WTC11 (cell line): ENCODE measurements at regions not wholly inside any gene's neighbourhood (a gene's known extent, or its start where the extent isn't known, plus 50 kb on each side); places are given as distances from the start of the nearest gene placed in this dataset.

Experiments used
- ATAC-seq: fragments of 200-7000 bp; cut with Tn5 transposase; 2 replicates; pipeline ENCODE4 v1.10.0; 2021; ENCODE audit warnings: mild to moderate bottlenecking, moderate library complexity
- CTCF ChIA-PET: fragments of 300-600 bp; sonication (Branson Sonifier 250); formaldehyde crosslinking; loops from one replicate; lab custom pipeline; 2021; ENCODE audit warnings: antibody characterized with exemption; lab: Charles Lee
- POLR2A ChIA-PET: fragments of 350-600 bp; sonication (Branson Sonifier 250); formaldehyde crosslinking; loops from one replicate; lab custom pipeline; 2021; ENCODE audit warnings: antibody characterized with exemption; lab: Charles Lee
- DNase-seq: peaks from one replicate; pipeline ENCODE4 v3.0.0; 2021; ENCODE audit warnings: low spot score
- H3K27ac Mint-ChIP-seq: 2 replicates; pipeline ENCODE4 v1.8.0; 2021; ENCODE audit warnings: mixed read lengths
- H3K27me3 Mint-ChIP-seq: 2 replicates; pipeline ENCODE4 v1.8.0; 2021; ENCODE audit warnings: low read depth, mild to moderate bottlenecking, moderate library complexity, mixed read lengths
- H3K36me3 Mint-ChIP-seq: 2 replicates; pipeline ENCODE4 v1.8.0; 2021; ENCODE audit warnings: mixed read lengths
- H3K4me1 Mint-ChIP-seq: 2 replicates; pipeline ENCODE4 v1.8.0; 2022; ENCODE audit warnings: mixed read lengths
- H3K4me3 Mint-ChIP-seq: 2 replicates; pipeline ENCODE4 v1.8.0; 2021; ENCODE audit warnings: mild to moderate bottlenecking, moderate library complexity, mixed read lengths
- H3K9me3 Mint-ChIP-seq: 2 replicates; pipeline ENCODE4 v1.8.0; 2021; ENCODE audit warnings: mixed read lengths
- CREB1 ChIP-seq: sonication (generic); formaldehyde crosslinking; IDR thresholded peaks from 2 replicates; pipeline ENCODE4 v1.8.0; 2023; ENCODE audit warnings: mild to moderate bottlenecking, missing genetic modification reagents
- CREM ChIP-seq: sonication (generic); formaldehyde crosslinking; IDR thresholded peaks from 2 replicates; pipeline ENCODE4 v1.8.1; 2022; ENCODE audit warnings: mild to moderate bottlenecking, missing genetic modification reagents, moderate library complexity
- EMX1 ChIP-seq: fragments of 250-450 bp; sonication (Bioruptor Pico); IDR thresholded peaks from 2 replicates; pipeline ENCODE4 v1.8.0; 2021; ENCODE audit warnings: mild to moderate bottlenecking
- JAZF1 ChIP-seq: fragments of 250-450 bp; sonication (Bioruptor Pico); IDR thresholded peaks from 2 replicates; pipeline ENCODE4 v1.9.0; 2021; ENCODE audit warnings: moderate library complexity, mild to moderate bottlenecking, inconsistent platforms
- KAT7 ChIP-seq: sonication (generic); formaldehyde crosslinking; IDR thresholded peaks from 2 replicates; pipeline ENCODE4 v1.8.1; 2023; ENCODE audit warnings: missing genetic modification reagents, mild to moderate bottlenecking, borderline replicate concordance
- MXD4 ChIP-seq: fragments of 250-450 bp; sonication (Bioruptor Pico); IDR thresholded peaks from 2 replicates; pipeline ENCODE4 v1.8.0; 2021; ENCODE audit warnings: mild to moderate bottlenecking, moderate library complexity, borderline replicate concordance
- NFATC4 ChIP-seq: fragments of 250-450 bp; sonication (Bioruptor Pico); IDR thresholded peaks from 2 replicates; pipeline ENCODE4 v1.9.0; 2021; ENCODE audit warnings: mild to moderate bottlenecking
- NFE2L1 ChIP-seq: sonication (generic); formaldehyde crosslinking; IDR thresholded peaks from 2 replicates; pipeline ENCODE4 v1.8.1; 2023; ENCODE audit warnings: missing genetic modification reagents
- NR3C1 ChIP-seq: sonication (generic); formaldehyde crosslinking; conservative IDR thresholded peaks from 2 replicates; pipeline ENCODE4 v1.8.1; 2023; ENCODE audit warnings: low read depth, mild to moderate bottlenecking, missing genetic modification reagents
- PRDM15 ChIP-seq: sonication (generic); formaldehyde crosslinking; IDR thresholded peaks from 2 replicates; pipeline ENCODE4 v1.8.0; 2022; ENCODE audit warnings: missing genetic modification reagents
- PRRX2 ChIP-seq: fragments of 250-450 bp; sonication (Bioruptor Pico); IDR thresholded peaks from 2 replicates; pipeline ENCODE4 v1.8.0; 2021; ENCODE audit warnings: mild to moderate bottlenecking
- RELA ChIP-seq: sonication (generic); formaldehyde crosslinking; IDR thresholded peaks from 2 replicates; pipeline ENCODE4 v1.8.1; 2022; ENCODE audit warnings: missing genetic modification reagents, mild to moderate bottlenecking, borderline replicate concordance
- SMAD4 ChIP-seq: sonication (generic); formaldehyde crosslinking; IDR thresholded peaks from 2 replicates; pipeline ENCODE4 v1.8.0; 2022; ENCODE audit warnings: mild to moderate bottlenecking, missing genetic modification reagents
- SOX15 ChIP-seq: fragments of 250-450 bp; sonication (Bioruptor Pico); IDR thresholded peaks from 2 replicates; pipeline ENCODE4 v1.9.0; 2021; ENCODE audit warnings: mild to moderate bottlenecking
- TCF7 ChIP-seq: sonication (generic); formaldehyde crosslinking; IDR thresholded peaks from 2 replicates; pipeline ENCODE4 v1.8.0; 2022; ENCODE audit warnings: mild to moderate bottlenecking, low read depth, missing genetic modification reagents, moderate library complexity
- ZNF396 ChIP-seq: fragments of 250-450 bp; sonication (Bioruptor Pico); IDR thresholded peaks from 2 replicates; pipeline ENCODE4 v1.8.0; 2021; ENCODE audit warnings: mild to moderate bottlenecking, moderate library complexity, borderline replicate concordance
- ZNF512 ChIP-seq: sonication (generic); formaldehyde crosslinking; IDR thresholded peaks from 2 replicates; pipeline ENCODE4 v1.8.1; 2022; ENCODE audit warnings: missing genetic modification reagents, borderline replicate concordance
- TF ChIP-seq, protein P1 (sequence below): fragments of 250-450 bp; sonication (Bioruptor Pico); IDR thresholded peaks from 2 replicates; pipeline ENCODE4 v1.9.0; 2021; ENCODE audit warnings: mild to moderate bottlenecking, borderline replicate concordance
- TF ChIP-seq, protein P2 (sequence below): fragments of 250-450 bp; sonication (Bioruptor Pico); conservative IDR thresholded peaks from 2 replicates; pipeline ENCODE4 v1.9.0; 2021; ENCODE audit warnings: mild to moderate bottlenecking

DNA sequence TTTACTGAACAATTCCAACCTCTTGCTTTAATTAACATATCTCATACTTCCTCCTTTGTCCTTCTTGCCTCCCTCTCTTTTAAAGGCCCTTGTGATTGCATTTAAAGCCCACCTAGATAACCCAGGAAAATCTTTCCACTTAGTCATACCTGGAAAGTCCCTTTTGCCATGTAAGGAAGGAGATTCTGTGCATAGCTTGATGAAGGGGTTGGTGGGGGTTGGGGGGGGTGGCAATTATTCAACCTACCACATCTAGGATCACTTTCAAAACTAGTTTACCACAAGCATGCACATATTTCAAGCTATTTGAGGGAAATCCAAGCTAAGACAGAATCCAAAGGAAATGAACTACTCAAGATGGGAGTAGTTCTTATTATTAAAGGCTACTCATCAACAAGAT, 249.1 kb upstream of the PTBP2 start (continued):
- TF ChIP-seq ZNF512 (CRISPR knock-in tag) (no peak), NFATC4 (CRISPR knock-in tag) (no peak)

GRCh38 chr1:96473791-96474434, 247.7 kb upstream of the PTBP2 start:
- ChIA-PET CTCF (no interaction called here), POLR2A (no interaction called here)
- Mint-ChIP-seq H3K4me3 (no peak overlapping the region), H3K4me1 (peaks cover 31% of the 10 kb centered on the region), H3K36me3 (peaks cover 16% of the 10 kb centered on the region), H3K9me3 (peaks cover 13% of the 10 kb centered on the region), H3K27ac (no peak overlapping the region), H3K27me3 (peaks cover 98% of the 10 kb centered on the region)
- TF ChIP-seq SOX15 (CRISPR knock-in tag), result no peak
- TF ChIP-seq EMX1 (CRISPR knock-in tag), result no peak
- no peak for TF ChIP-seq MXD4
- TF ChIP-seq NFATC4 (CRISPR knock-in tag), result no peak
- TF ChIP-seq RELA, result no peak
- TF ChIP-seq PRDM15 (CRISPR knock-in tag), result no peak
- TF ChIP-seq TCF7 (CRISPR knock-in tag), result no peak
- TF ChIP-seq CREB1 (CRISPR knock-in tag), result no peak
- TF ChIP-seq JAZF1 (CRISPR knock-in tag), result no peak
- TF ChIP-seq NR3C1 (CRISPR knock-in tag), result no peak
- TF ChIP-seq SMAD4 (CRISPR knock-in tag), result no peak
- no peak for TF ChIP-seq NFE2L1 (CRISPR knock-in tag)
- TF ChIP-seq KAT7 (CRISPR knock-in tag), result no peak
- TF ChIP-seq, protein P1, sequence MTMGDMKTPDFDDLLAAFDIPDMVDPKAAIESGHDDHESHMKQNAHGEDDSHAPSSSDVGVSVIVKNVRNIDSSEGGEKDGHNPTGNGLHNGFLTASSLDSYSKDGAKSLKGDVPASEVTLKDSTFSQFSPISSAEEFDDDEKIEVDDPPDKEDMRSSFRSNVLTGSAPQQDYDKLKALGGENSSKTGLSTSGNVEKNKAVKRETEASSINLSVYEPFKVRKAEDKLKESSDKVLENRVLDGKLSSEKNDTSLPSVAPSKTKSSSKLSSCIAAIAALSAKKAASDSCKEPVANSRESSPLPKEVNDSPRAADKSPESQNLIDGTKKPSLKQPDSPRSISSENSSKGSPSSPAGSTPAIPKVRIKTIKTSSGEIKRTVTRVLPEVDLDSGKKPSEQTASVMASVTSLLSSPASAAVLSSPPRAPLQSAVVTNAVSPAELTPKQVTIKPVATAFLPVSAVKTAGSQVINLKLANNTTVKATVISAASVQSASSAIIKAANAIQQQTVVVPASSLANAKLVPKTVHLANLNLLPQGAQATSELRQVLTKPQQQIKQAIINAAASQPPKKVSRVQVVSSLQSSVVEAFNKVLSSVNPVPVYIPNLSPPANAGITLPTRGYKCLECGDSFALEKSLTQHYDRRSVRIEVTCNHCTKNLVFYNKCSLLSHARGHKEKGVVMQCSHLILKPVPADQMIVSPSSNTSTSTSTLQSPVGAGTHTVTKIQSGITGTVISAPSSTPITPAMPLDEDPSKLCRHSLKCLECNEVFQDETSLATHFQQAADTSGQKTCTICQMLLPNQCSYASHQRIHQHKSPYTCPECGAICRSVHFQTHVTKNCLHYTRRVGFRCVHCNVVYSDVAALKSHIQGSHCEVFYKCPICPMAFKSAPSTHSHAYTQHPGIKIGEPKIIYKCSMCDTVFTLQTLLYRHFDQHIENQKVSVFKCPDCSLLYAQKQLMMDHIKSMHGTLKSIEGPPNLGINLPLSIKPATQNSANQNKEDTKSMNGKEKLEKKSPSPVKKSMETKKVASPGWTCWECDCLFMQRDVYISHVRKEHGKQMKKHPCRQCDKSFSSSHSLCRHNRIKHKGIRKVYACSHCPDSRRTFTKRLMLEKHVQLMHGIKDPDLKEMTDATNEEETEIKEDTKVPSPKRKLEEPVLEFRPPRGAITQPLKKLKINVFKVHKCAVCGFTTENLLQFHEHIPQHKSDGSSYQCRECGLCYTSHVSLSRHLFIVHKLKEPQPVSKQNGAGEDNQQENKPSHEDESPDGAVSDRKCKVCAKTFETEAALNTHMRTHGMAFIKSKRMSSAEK (CRISPR knock-in tag), result no peak
- no peak for TF ChIP-seq ZNF396 (CRISPR knock-in tag)
- no peak for TF ChIP-seq PRRX2 (CRISPR knock-in tag)
- TF ChIP-seq, protein P2, sequence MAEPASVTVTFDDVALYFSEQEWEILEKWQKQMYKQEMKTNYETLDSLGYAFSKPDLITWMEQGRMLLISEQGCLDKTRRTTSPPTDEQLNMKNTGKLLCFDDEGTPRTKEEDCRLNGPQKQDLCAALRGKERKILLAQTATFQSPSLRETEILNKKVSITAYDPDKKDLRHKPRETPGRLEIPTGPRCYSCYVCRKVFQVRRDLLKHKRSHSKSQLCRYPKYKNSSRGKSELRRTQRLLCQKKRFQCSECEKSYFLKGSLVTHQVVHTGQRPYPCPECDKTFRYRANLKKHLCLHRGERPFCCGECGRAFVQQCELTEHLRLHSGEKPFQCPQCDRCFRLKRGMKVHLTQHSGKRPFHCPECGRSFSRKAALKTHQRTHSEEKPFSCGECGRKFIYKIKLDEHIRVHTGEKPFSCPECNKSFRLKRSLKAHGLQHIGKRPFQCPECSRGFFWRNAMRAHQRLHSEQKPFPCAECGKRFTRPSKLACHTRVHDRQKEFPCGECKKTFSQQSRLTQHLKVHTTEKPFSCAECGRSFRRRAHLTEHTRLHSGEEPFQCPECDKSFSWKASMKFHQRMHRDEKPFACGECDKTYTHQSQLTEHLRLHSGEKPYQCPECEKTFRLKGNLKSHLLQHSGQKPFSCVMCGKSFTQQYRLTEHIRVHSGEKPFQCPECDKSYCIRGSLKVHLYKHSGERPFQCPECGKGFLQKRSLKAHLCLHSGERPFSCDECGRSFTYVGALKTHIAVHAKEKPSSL (CRISPR knock-in tag), result no peak
- no peak for TF ChIP-seq CREM (CRISPR knock-in tag)
- ATAC-seq, result no peak; the same call in none of the 2 replicates
- DNase-seq, result no peak
